ENCODE measurements at regions not wholly inside any gene's neighbourhood (a gene's known extent, or its start where the extent isn't known, plus 50 kb on each side); places are given as distances from the start of the nearest gene placed in this dataset.

GRCh38 chr3:188067932-188068331 lies 86.0 kb upstream of the LPP start:
- no peak overlapping the region for H3K4me3 ChIP-seq
- H3K36me3 ChIP-seq: no peaks in the 10 kb centered on the region
- no peaks in the 10 kb centered on the region for H3K9me3 ChIP-seq (replicated peaks)
- H3K4me1 ChIP-seq: peaks cover 12% of the 10 kb centered on the region
- intact Hi-C loops (cut with micrococcal nuclease): no loop called here
- no peak overlapping the region for H3K27ac ChIP-seq (replicated peaks)
- no peak for TF ChIP-seq CTCF (IDR thresholded peaks at IDR 0.05; ENCODE audit: borderline replicate concordance)
- H3K27me3 ChIP-seq (ENCODE audit: low read depth): no peaks in the 10 kb centered on the region
- no peak for DNase-seq

- Histone ChIP-seq H3K4me3 (no peak overlapping the region), H3K27ac (replicated peaks) (no peak overlapping the region), H3K4me1 (peaks cover 12% of the 10 kb centered on the region), H3K27me3 (ENCODE audit: low read depth) (no peaks in the 10 kb centered on the region), H3K36me3 (no peaks in the 10 kb centered on the region), H3K9me3 (replicated peaks) (no peaks in the 10 kb centered on the region)
- DNase-seq: no peak
- no peak for TF ChIP-seq CTCF (IDR thresholded peaks at IDR 0.05; ENCODE audit: borderline replicate concordance)
- intact Hi-C loops (cut with micrococcal nuclease): no loop called here
Measured at GRCh38 chr3:188068342-188068741, 85.6 kb upstream of the LPP start.

- no peaks in the 10 kb centered on the region for H3K27me3 ChIP-seq (ENCODE audit: low read depth)
- H3K27ac ChIP-seq (replicated peaks): no peak overlapping the region
- intact Hi-C loops (cut with micrococcal nuclease): no loop called here
- no peak overlapping the region for H3K4me3 ChIP-seq
- no peak for TF ChIP-seq CTCF (IDR thresholded peaks at IDR 0.05; ENCODE audit: borderline replicate concordance)
- H3K36me3 ChIP-seq: no peaks in the 10 kb centered on the region
- no peak for DNase-seq
- no peaks in the 10 kb centered on the region for H3K9me3 ChIP-seq (replicated peaks)
- peaks cover 14% of the 10 kb centered on the region for H3K4me1 ChIP-seq
Measured at GRCh38 chr3:188071636-188072035, 82.3 kb upstream of the LPP start.

GRCh38 chr3:188076176-188076575 lies 77.8 kb upstream of the LPP start:
- peaks cover 17% of the 10 kb centered on the region for H3K4me1 ChIP-seq
- intact Hi-C loops (cut with micrococcal nuclease): no loop called here
- peaks cover 8% of the 10 kb centered on the region for H3K9me3 ChIP-seq (replicated peaks)
- DNase-seq: peak; percentile 30
- TF ChIP-seq CTCF (IDR thresholded peaks at IDR 0.05; ENCODE audit: borderline replicate concordance): no peak
- peak overlapping the region; percentile 82 for H3K27ac ChIP-seq (replicated peaks)
- no peak overlapping the region for H3K4me3 ChIP-seq
- H3K27me3 ChIP-seq (ENCODE audit: low read depth): no peaks in the 10 kb centered on the region
- no peaks in the 10 kb centered on the region for H3K36me3 ChIP-seq

- H3K27ac ChIP-seq (replicated peaks): peak overlapping the region; percentile 82
- no peak overlapping the region for H3K4me3 ChIP-seq
- H3K4me1 ChIP-seq: peaks cover 21% of the 10 kb centered on the region
- TF ChIP-seq CTCF (IDR thresholded peaks at IDR 0.05; ENCODE audit: borderline replicate concordance): no peak
- H3K36me3 ChIP-seq: no peaks in the 10 kb centered on the region
- intact Hi-C loops (cut with micrococcal nuclease): no loop called here
- DNase-seq: peak; percentile 20
- H3K27me3 ChIP-seq (ENCODE audit: low read depth): no peaks in the 10 kb centered on the region
- H3K9me3 ChIP-seq (replicated peaks): peaks cover 8% of the 10 kb centered on the region
Measured at GRCh38 chr3:188077160-188077799, 76.7 kb upstream of the LPP start.

All from left ventricle myocardium inferior (tissue), 1 donor.